HCT116 (cell line): ENCODE measurements at regions not wholly inside any gene's neighbourhood (a gene's known extent, or its start where the extent isn't known, plus 50 kb on each side); places are given as distances from the start of the nearest gene placed in this dataset.

Experiments used
- ATAC-seq: fragments of 200-7000 bp; cut with Tn5 transposase; 2 replicates; pipeline ENCODE4 v1.9.1; 2020; ENCODE audit warnings: mild to moderate bottlenecking, moderate library complexity
- BruUV-seq: library from RNA; stranded (reverse); fragments of 400-500 nt; replicated peaks from 2 replicates; lab custom pipeline; 2021; lab: Mats Ljungman, UMichigan
- CTCF ChIA-PET: fragments of 300-600 bp; sonication (Branson Sonifier 250); formaldehyde crosslinking; loops from one replicate; lab custom pipeline; 2021; ENCODE audit warnings: antibody characterized with exemption; lab: Charles Lee
- POLR2A ChIA-PET: fragments of 300-600, 350-600 bp; sonication (Branson Sonifier 250); formaldehyde crosslinking; loops from one replicate; lab custom pipeline; 2021; ENCODE audit warnings: antibody characterized with exemption; lab: Charles Lee
- RAD21 ChIA-PET, 2 experiments: fragments of 300-600 bp; sonication (Branson Sonifier 250); formaldehyde crosslinking; loops; one replicate each; lab custom pipeline; 2023; ENCODE audit warnings: low total read pairs in 2 of 2; ENCODE audit not compliant: uncharacterized antibody in 2 of 2, unreplicated experiment in 2 of 2, low non-redundant PET in 1 of 2; lab: Charles Lee
- DNase-seq: peaks from one replicate; pipeline ENCODE4 v3.0.0-alpha.2; 2010; ENCODE audit warnings: low read depth, low spot score
- H2AFZ ChIP-seq: fragments of 200-600 bp; shearing (Covaris generic), sonication (generic); 2 replicates; pipeline ENCODE4 v1.6.1; 2017; ENCODE audit warnings: low read depth, mixed run types, mixed read lengths, antibody characterized with exemption, low read length; ENCODE audit not compliant: poor library complexity, severe bottlenecking
- H3K27ac ChIP-seq: 2 replicates; pipeline ENCODE4 v1.5.1; 2012; ENCODE audit warnings: low read depth, low read length
- H3K27me3 ChIP-seq: fragments of 200-600 bp; sonication (generic); 2 replicates; pipeline ENCODE4 v1.6.1; 2016; ENCODE audit warnings: mixed run types, low read length, mixed read lengths; ENCODE audit not compliant: insufficient read depth
- H3K36me3 ChIP-seq, 2 experiments: fragments of 200-500 bp in 1 of 2; fragments of 200-600 bp in 1 of 2; sonication (Bioruptor generic) in 1 of 2; sonication (generic) in 1 of 2; 2 replicates each; pipeline versions ENCODE4 v1.5.1 to v1.6.1; 2014 to 2016; ENCODE audit warnings: low read length in 2 of 2, inconsistent platforms in 1 of 2, mixed read lengths in 1 of 2, mixed run types in 1 of 2; ENCODE audit not compliant: insufficient read depth in 2 of 2, control insufficient read depth in 1 of 2
- H3K4me1 ChIP-seq, 2 experiments: fragments of 200-600 bp in 1 of 2; sonication (generic) in 1 of 2; 2 replicates each; pipeline versions ENCODE4 v1.5.1 to v1.6.1; 2012 to 2017; ENCODE audit warnings: low read length in 2 of 2, inconsistent platforms in 1 of 2, mild to moderate bottlenecking in 1 of 2, mixed read lengths in 1 of 2, mixed run types in 1 of 2, moderate library complexity in 1 of 2; ENCODE audit not compliant: insufficient read depth in 2 of 2, control insufficient read depth in 1 of 2
- H3K4me2 ChIP-seq: fragments of 200-600 bp; sonication (generic); 2 replicates; pipeline ENCODE4 v1.6.1; 2017; ENCODE audit warnings: mixed run types, low read length, mixed read lengths
- H3K4me3 ChIP-seq, 2 experiments: fragments of 200-600 bp in 1 of 2; sonication (generic) in 1 of 2; replicated peaks in 1 of 2; 2 replicates each; pipeline ENCODE4 v1.5.1; 2011 to 2016; ENCODE audit warnings: low read length in 2 of 2, control low read depth in 1 of 2, low read depth in 1 of 2, mild to moderate bottlenecking in 1 of 2, mixed read lengths in 1 of 2, mixed run types in 1 of 2
- H3K79me2 ChIP-seq: fragments of 200-600 bp; sonication (generic); 2 replicates; pipeline ENCODE4 v1.6.1; 2017; ENCODE audit warnings: mild to moderate bottlenecking, mixed run types, low read length, moderate library complexity, mixed read lengths; ENCODE audit not compliant: insufficient read depth
- H3K9ac ChIP-seq: fragments of 200-600 bp; sonication (generic); 2 replicates; pipeline ENCODE4 v1.6.1; 2016; ENCODE audit warnings: low read length, mixed read lengths
- H3K9me2 ChIP-seq: fragments of 200-600 bp; sonication (generic), shearing (Covaris generic); 2 replicates; pipeline ENCODE4 v1.6.1; 2017; ENCODE audit warnings: mixed run types, mild to moderate bottlenecking, moderate library complexity; ENCODE audit not compliant: insufficient read depth
- H3K9me3 ChIP-seq, 2 experiments: fragments of 200-500 bp in 1 of 2; fragments of 200-600 bp in 1 of 2; sonication (Bioruptor generic) in 1 of 2; sonication (generic) in 1 of 2; 2 replicates each; pipeline ENCODE4 v1.6.1; 2014 to 2017; ENCODE audit warnings: low read length in 2 of 2, mixed read lengths in 2 of 2, inconsistent platforms in 1 of 2, low read depth in 1 of 2, mild to moderate bottlenecking in 1 of 2, mixed run types in 1 of 2, moderate library complexity in 1 of 2; ENCODE audit not compliant: control insufficient read depth in 1 of 2, insufficient read depth in 1 of 2
- H4K20me1 ChIP-seq: fragments of 200-600 bp; sonication (generic), shearing (Covaris generic); 2 replicates; pipeline ENCODE4 v1.6.1; 2017; ENCODE audit warnings: mixed run types, mild to moderate bottlenecking, moderate library complexity; ENCODE audit not compliant: insufficient read depth
- CBX3 ChIP-seq: IDR thresholded peaks from 2 replicates; pipeline ENCODE4 v1.6.1; 2012; ENCODE audit warnings: low read depth
- EZH2 ChIP-seq: fragments of 200-600 bp; sonication (generic); IDR thresholded peaks from 2 replicates; pipeline ENCODE4 v1.6.1; 2017; ENCODE audit warnings: antibody characterized with exemption, mixed run types
- EZH2phosphoT487 ChIP-seq: fragments of 200-600 bp; IDR thresholded peaks from 2 replicates; pipeline ENCODE4 v1.6.1; 2018; ENCODE audit warnings: antibody characterized with exemption, borderline replicate concordance
- POLR2A ChIP-seq: IDR thresholded peaks from 2 replicates; pipeline ENCODE4 v1.7.0; 2011; ENCODE audit warnings: borderline replicate concordance; ENCODE audit not compliant: insufficient read depth, insufficient read length; ENCODE audit errors: extremely low read depth
- POLR2AphosphoS5 ChIP-seq: IDR thresholded peaks from 2 replicates; pipeline ENCODE4 v1.6.1; 2011; ENCODE audit warnings: mild to moderate bottlenecking, low read depth, low read length, moderate library complexity
- SP1 ChIP-seq: IDR thresholded peaks from 2 replicates; pipeline ENCODE4 v1.6.1; 2012; ENCODE audit warnings: low read depth
- SRF ChIP-seq: IDR thresholded peaks from 2 replicates; pipeline ENCODE4 v1.6.1; 2012; ENCODE audit warnings: low read depth
- TCF7L2 ChIP-seq: IDR thresholded peaks from 2 replicates; pipeline ENCODE4 v1.7.0; 2011; ENCODE audit warnings: borderline replicate concordance, inconsistent platforms; ENCODE audit not compliant: insufficient read depth, insufficient read length; ENCODE audit errors: extremely low read depth
- ZBTB33 ChIP-seq: IDR thresholded peaks from 2 replicates; pipeline ENCODE4 v1.6.1; 2011; ENCODE audit warnings: mild to moderate bottlenecking, low read length, moderate library complexity; ENCODE audit not compliant: insufficient replicate concordance; ENCODE audit errors: extremely low read depth
- ZFX ChIP-seq: fragments of 450-650 bp; IDR thresholded peaks from 2 replicates; pipeline ENCODE4 v1.6.1; 2017
- ZNF274 ChIP-seq: fragments of 200-500 bp; sonication (Bioruptor generic); IDR thresholded peaks from 2 replicates; pipeline ENCODE4 v1.6.1; 2014; ENCODE audit warnings: mild to moderate bottlenecking, low read depth, low read length, inconsistent platforms
- intact Hi-C: fragments of 100-400 bp; cut with micrococcal nuclease; formaldehyde crosslinking; loops from 2 replicates; pipeline ENCODE4 v1.10.0; 2022
- TF ChIP-seq, protein P1 (sequence below): IDR thresholded peaks from 2 replicates; pipeline ENCODE4 v1.6.1; 2012

- no peak for TF ChIP-seq TCF7L2
- no peak for TF ChIP-seq SRF
Measured at GRCh38 chr2:82985572-82986197, 1473.4 kb downstream of the SUCLG1 start (continued).

DNA sequence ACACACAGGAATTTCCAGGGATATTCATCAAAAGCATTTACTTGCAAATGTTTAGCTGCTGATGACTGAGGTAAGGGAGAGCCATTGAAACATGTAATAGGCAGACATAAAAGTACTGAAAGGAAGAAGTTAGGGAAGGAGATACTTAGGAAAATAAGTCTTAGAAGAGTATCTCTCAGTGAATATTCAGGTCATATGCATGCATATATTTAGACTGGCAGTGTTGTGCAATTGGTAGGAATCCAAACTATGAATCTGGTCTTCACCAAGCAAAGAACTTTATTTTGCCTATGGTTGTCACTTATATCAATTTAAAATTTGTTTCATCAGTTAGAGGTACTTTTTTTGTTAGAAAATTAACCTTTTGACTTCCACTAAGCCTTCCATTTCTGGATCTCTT, 1490.7 kb downstream of the SUCLG1 start:
- H3K27ac ChIP-seq, result no peak overlapping the region
- TF ChIP-seq SP1, result no peak
- TF ChIP-seq ZFX, result no peak
- TF ChIP-seq POLR2AphosphoS5, result no peak
- TF ChIP-seq ZNF274, result no peak
- no peak for TF ChIP-seq CBX3
- H3K4me1 ChIP-seq, result no peaks in the 10 kb centered on the region
- H4K20me1 ChIP-seq, result no peaks in the 10 kb centered on the region
- no peaks in the 10 kb centered on the region for H3K36me3 ChIP-seq
- no peaks in the 10 kb centered on the region for H3K27me3 ChIP-seq
- no peak overlapping the region for H3K4me3 ChIP-seq
- ChIA-PET POLR2A (no interaction called here), CTCF (no interaction called here), RAD21 (no interaction called here)
- H2AFZ ChIP-seq, result no peak overlapping the region
- DNase-seq, result no peak
- ATAC-seq, result no peak
- intact Hi-C loops, result no loop called here
- H3K9ac ChIP-seq, result no peak overlapping the region
- no peaks in the 10 kb centered on the region; a peak in 1 of 4 replicates for H3K9me3 ChIP-seq
- no peaks in the 10 kb centered on the region for H3K79me2 ChIP-seq
- H3K9me2 ChIP-seq, result no peaks in the 10 kb centered on the region
- H3K4me2 ChIP-seq, result no peak overlapping the region
- BruUV-seq, result no TSS peak

DNA sequence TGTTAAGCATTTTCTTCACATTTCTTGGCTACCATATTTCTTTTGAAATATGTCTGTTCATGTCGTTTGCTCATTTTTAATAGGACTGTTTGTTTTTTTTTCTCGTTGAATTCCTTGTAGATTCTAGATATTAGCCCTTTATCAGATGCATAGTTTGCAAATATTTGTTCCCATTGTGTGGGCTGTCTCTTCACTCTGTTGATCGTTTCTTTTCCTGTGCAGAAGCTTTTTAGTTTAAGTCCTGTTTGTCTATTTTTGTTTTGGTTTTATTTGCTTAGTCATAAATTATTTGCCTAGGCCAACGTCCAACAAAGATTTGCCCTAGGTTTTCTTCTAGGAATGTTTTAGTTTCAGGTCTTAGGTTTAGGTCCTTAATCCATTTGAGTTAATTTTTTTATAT, 1494.7 kb downstream of the SUCLG1 start:
- Histone ChIP-seq H3K79me2 (no peaks in the 10 kb centered on the region), H4K20me1 (no peaks in the 10 kb centered on the region), H3K9me2 (no peaks in the 10 kb centered on the region), H3K4me3 (no peak overlapping the region), H2AFZ (no peak overlapping the region), H3K4me2 (no peak overlapping the region), H3K27me3 (no peaks in the 10 kb centered on the region), H3K9ac (no peak overlapping the region)
- no TSS peak for BruUV-seq
- intact Hi-C loops, result no loop called here
- ATAC-seq (no peak), DNase-seq (no peak)
- POLR2A ChIA-PET, result no interaction called here
- TF ChIP-seq EZH2 (no peak), ZBTB33 (no peak), POLR2AphosphoS5 (no peak), POLR2A (no peak), CBX3 (no peak), EZH2phosphoT487 (no peak), ZFX (no peak)
- TF ChIP-seq, protein P1, sequence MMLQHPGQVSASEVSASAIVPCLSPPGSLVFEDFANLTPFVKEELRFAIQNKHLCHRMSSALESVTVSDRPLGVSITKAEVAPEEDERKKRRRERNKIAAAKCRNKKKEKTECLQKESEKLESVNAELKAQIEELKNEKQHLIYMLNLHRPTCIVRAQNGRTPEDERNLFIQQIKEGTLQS, result no peak
- TF ChIP-seq, all 23 proteins: peak for 0
- CTCF ChIA-PET, result no interaction called here
- Histone ChIP-seq H3K36me3 (no peaks in the 10 kb centered on the region), H3K9me3 (no peaks in the 10 kb centered on the region; a peak in 1 of 4 replicates), H3K27ac (no peak overlapping the region), H3K4me1 (no peaks in the 10 kb centered on the region)
- RAD21 ChIA-PET, result no interaction called here
